ENCODE measurements at regions not wholly inside any gene's neighbourhood (a gene's known extent, or its start where the extent isn't known, plus 50 kb on each side); places are given as distances from the start of the nearest gene placed in this dataset.
"Not testable (repeated sequence)": the region's sequence is repeated elsewhere in the genome, so short reads cannot be mapped to it uniquely, and the experiment has no call there.

GRCh38 chr3:159482241-159482993, 506.2 kb upstream of the IL12A start:
- no peaks in the 10 kb centered on the region for H3K27me3 Mint-ChIP-seq
- H3K27ac Mint-ChIP-seq, result no peak overlapping the region
- no peaks in the 10 kb centered on the region for H3K4me1 Mint-ChIP-seq (ENCODE audit: low read depth in 2 of 2)
- no peak for ATAC-seq
- no peak overlapping the region for H3K4me3 Mint-ChIP-seq
- H3K9me3 Mint-ChIP-seq, result peaks cover 15% of the 10 kb centered on the region
- DNase-seq (ENCODE audit: low spot score), result no peak
- no peaks in the 10 kb centered on the region for H3K36me3 Mint-ChIP-seq

GRCh38 chr3:159482994-159483367, 505.7 kb upstream of the IL12A start:
- DNase-seq (ENCODE audit: low spot score) (no peak), ATAC-seq (no peak)
- Mint-ChIP-seq H3K4me1 (ENCODE audit: low read depth in 2 of 2) (no peaks in the 10 kb centered on the region), H3K27me3 (no peaks in the 10 kb centered on the region), H3K9me3 (peaks cover 15% of the 10 kb centered on the region), H3K27ac (no peak overlapping the region), H3K4me3 (no peak overlapping the region), H3K36me3 (no peaks in the 10 kb centered on the region)

- DNase-seq (ENCODE audit: low spot score) (no peak), ATAC-seq (no peak)
- H3K27ac Mint-ChIP-seq, result no peak overlapping the region
- no peaks in the 10 kb centered on the region for H3K4me1 Mint-ChIP-seq (ENCODE audit: low read depth in 2 of 2)
- H3K36me3 Mint-ChIP-seq, result no peaks in the 10 kb centered on the region
- no peaks in the 10 kb centered on the region for H3K27me3 Mint-ChIP-seq
- peaks cover 8% of the 10 kb centered on the region for H3K9me3 Mint-ChIP-seq
- no peak overlapping the region for H3K4me3 Mint-ChIP-seq
Observed at GRCh38 chr3:159486580-159486979, 502.1 kb upstream of the IL12A start.

- Mint-ChIP-seq H3K27me3 (no peaks in the 10 kb centered on the region), H3K9me3 (peaks cover 7% of the 10 kb centered on the region), H3K27ac (no peak overlapping the region), H3K36me3 (no peaks in the 10 kb centered on the region), H3K4me3 (no peak overlapping the region), H3K4me1 (ENCODE audit: low read depth in 2 of 2) (no peaks in the 10 kb centered on the region)
- no peak for DNase-seq (ENCODE audit: low spot score)
- no peak for ATAC-seq
Observed at GRCh38 chr3:159487304-159487703, 501.3 kb upstream of the IL12A start.

- Mint-ChIP-seq H3K4me3 (no peak overlapping the region), H3K27me3 (no peaks in the 10 kb centered on the region), H3K4me1 (ENCODE audit: low read depth in 2 of 2) (no peaks in the 10 kb centered on the region), H3K9me3 (peaks cover 13% of the 10 kb centered on the region), H3K36me3 (no peaks in the 10 kb centered on the region), H3K27ac (no peak overlapping the region)
- ATAC-seq, result no peak
- no peak for DNase-seq (ENCODE audit: low spot score)
Observed at GRCh38 chr3:159488602-159489001, 500.0 kb upstream of the IL12A start.

- peaks cover 12% of the 10 kb centered on the region for H3K9me3 Mint-ChIP-seq
- H3K27me3 Mint-ChIP-seq, result no peaks in the 10 kb centered on the region
- no peaks in the 10 kb centered on the region for H3K4me1 Mint-ChIP-seq (ENCODE audit: low read depth in 2 of 2)
- H3K36me3 Mint-ChIP-seq, result no peaks in the 10 kb centered on the region
- DNase-seq (ENCODE audit: low spot score) (no peak), ATAC-seq (no peak)
- H3K27ac Mint-ChIP-seq, result no peak overlapping the region
- no peak overlapping the region for H3K4me3 Mint-ChIP-seq
Observed at GRCh38 chr3:159497361-159497760, 491.3 kb upstream of the IL12A start.

- Mint-ChIP-seq H3K4me1 (ENCODE audit: low read depth in 2 of 2) (no peaks in the 10 kb centered on the region), H3K4me3 (no peak overlapping the region), H3K27me3 (no peaks in the 10 kb centered on the region), H3K9me3 (peaks cover 5% of the 10 kb centered on the region), H3K36me3 (no peaks in the 10 kb centered on the region), H3K27ac (no peak overlapping the region)
- no peak for DNase-seq (ENCODE audit: low spot score)
- ATAC-seq, result no peak
Observed at GRCh38 chr3:159499031-159499793, 489.4 kb upstream of the IL12A start.

- H3K9me3 Mint-ChIP-seq, result peaks cover 8% of the 10 kb centered on the region
- H3K36me3 Mint-ChIP-seq, result no peaks in the 10 kb centered on the region
- ATAC-seq (no peak), DNase-seq (ENCODE audit: low spot score) (no peak)
- no peak overlapping the region for H3K4me3 Mint-ChIP-seq
- H3K27ac Mint-ChIP-seq, result no peak overlapping the region
- H3K4me1 Mint-ChIP-seq (ENCODE audit: low read depth in 2 of 2), result no peaks in the 10 kb centered on the region
- H3K27me3 Mint-ChIP-seq, result no peaks in the 10 kb centered on the region
Observed at GRCh38 chr3:159501029-159501428, 487.6 kb upstream of the IL12A start.

GRCh38 chr3:159502986-159503385, 485.6 kb upstream of the IL12A start:
- Mint-ChIP-seq H3K36me3 (no peaks in the 10 kb centered on the region), H3K27me3 (no peaks in the 10 kb centered on the region), H3K4me3 (no peak overlapping the region), H3K4me1 (ENCODE audit: low read depth in 2 of 2) (no peaks in the 10 kb centered on the region), H3K27ac (no peak overlapping the region), H3K9me3 (peaks cover 5% of the 10 kb centered on the region)
- DNase-seq (ENCODE audit: low spot score) (no peak), ATAC-seq (no peak)

- H3K4me1 Mint-ChIP-seq (ENCODE audit: low read depth in 2 of 2); H3K4me3 Mint-ChIP-seq; ATAC-seq; H3K27ac Mint-ChIP-seq; H3K27me3 Mint-ChIP-seq; DNase-seq (ENCODE audit: low spot score); H3K9me3 Mint-ChIP-seq; H3K36me3 Mint-ChIP-seq: not testable (repeated sequence)
Observed at GRCh38 chr3:159510988-159511387, 477.6 kb upstream of the IL12A start.

GRCh38 chr3:159513444-159513843, 475.2 kb upstream of the IL12A start:
- Mint-ChIP-seq H3K27ac (no peak overlapping the region), H3K4me3 (no peak overlapping the region), H3K9me3 (peaks cover 11% of the 10 kb centered on the region), H3K36me3 (no peaks in the 10 kb centered on the region), H3K4me1 (ENCODE audit: low read depth in 2 of 2) (no peaks in the 10 kb centered on the region), H3K27me3 (no peaks in the 10 kb centered on the region)
- ATAC-seq (no peak), DNase-seq (ENCODE audit: low spot score) (no peak)

- peaks cover 10% of the 10 kb centered on the region for H3K9me3 Mint-ChIP-seq
- no peaks in the 10 kb centered on the region for H3K36me3 Mint-ChIP-seq
- H3K4me1 Mint-ChIP-seq (ENCODE audit: low read depth in 2 of 2), result no peaks in the 10 kb centered on the region
- ATAC-seq, result no peak
- no peak overlapping the region for H3K4me3 Mint-ChIP-seq
- no peak for DNase-seq (ENCODE audit: low spot score)
- H3K27ac Mint-ChIP-seq, result no peak overlapping the region
- no peaks in the 10 kb centered on the region for H3K27me3 Mint-ChIP-seq
Observed at GRCh38 chr3:159513867-159514380, 474.7 kb upstream of the IL12A start.

- H3K27me3 Mint-ChIP-seq, result no peaks in the 10 kb centered on the region
- DNase-seq (ENCODE audit: low spot score), result no peak
- no peak overlapping the region for H3K27ac Mint-ChIP-seq
- no peaks in the 10 kb centered on the region for H3K4me1 Mint-ChIP-seq (ENCODE audit: low read depth in 2 of 2)
- no peak for ATAC-seq
- H3K9me3 Mint-ChIP-seq, result peaks cover 7% of the 10 kb centered on the region
- no peak overlapping the region for H3K4me3 Mint-ChIP-seq
- H3K36me3 Mint-ChIP-seq, result no peaks in the 10 kb centered on the region
Observed at GRCh38 chr3:159517105-159517504, 471.5 kb upstream of the IL12A start.

- DNase-seq (ENCODE audit: low spot score), result no peak
- Mint-ChIP-seq H3K27me3 (no peaks in the 10 kb centered on the region), H3K36me3 (no peaks in the 10 kb centered on the region), H3K4me1 (ENCODE audit: low read depth in 2 of 2) (no peaks in the 10 kb centered on the region), H3K4me3 (no peak overlapping the region), H3K9me3 (peaks cover 10% of the 10 kb centered on the region), H3K27ac (no peak overlapping the region)
- ATAC-seq, result no peak
Observed at GRCh38 chr3:159520638-159521037, 468.0 kb upstream of the IL12A start.
